ACHN (cell line): ENCODE measurements at regions not wholly inside any gene's neighbourhood (a gene's known extent, or its start where the extent isn't known, plus 50 kb on each side); places are given as distances from the start of the nearest gene placed in this dataset.

Source experiments
- DNase-seq: peaks from one replicate; pipeline ENCODE4 v3.0.0-alpha.2; 2015
- in situ Hi-C: cut with HindIII; loops from 2 replicates; pipeline ENCODE4 v1.10.0; 2017; ENCODE audit warnings: low sequenced_read_pairs, low pct_ligation_motif_present, low pct_unique_long_range_greater_than_20kb

DNA sequence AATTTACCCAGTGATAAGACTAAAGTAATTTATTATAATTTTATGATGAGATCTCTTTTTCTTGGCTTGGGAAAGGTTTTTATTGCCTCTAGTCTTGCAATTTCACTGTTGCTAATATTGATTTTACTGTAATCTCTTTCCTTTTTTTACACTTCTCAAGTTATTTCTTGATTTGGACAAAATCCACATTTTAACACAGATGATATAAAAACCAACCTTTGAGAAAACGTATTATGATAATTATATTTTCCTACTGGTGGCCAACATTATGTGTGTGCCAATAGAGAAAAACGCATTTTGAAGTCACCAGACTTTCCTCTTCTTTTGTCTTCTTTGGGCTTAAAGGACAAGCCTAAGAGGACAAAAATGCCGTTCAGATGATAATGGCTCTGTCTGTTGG lies 314.9 kb downstream of the PRDM2 start:
- in situ Hi-C loops = no loop called here
- DNase-seq = no peak

DNA sequence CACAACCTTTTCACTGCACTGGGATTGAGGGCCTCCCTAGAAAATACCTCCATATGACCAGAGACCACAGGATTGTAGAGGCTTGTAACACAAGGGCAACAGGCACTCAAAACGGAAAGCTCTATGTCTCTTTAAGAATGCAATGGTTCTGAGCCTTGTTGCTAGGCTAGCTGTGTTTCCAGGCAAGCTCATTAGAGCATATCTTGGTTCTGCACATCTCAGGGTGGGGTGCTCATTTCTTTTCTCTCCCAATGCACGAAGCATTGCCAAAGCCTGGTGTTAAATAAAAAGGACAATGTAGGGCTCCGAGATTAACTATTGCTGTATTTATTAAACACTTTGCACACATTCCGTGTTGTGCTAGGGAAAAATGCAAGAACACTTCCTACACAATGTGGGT lies 315.9 kb downstream of the PRDM2 start:
- in situ Hi-C loops = no loop called here

DNA sequence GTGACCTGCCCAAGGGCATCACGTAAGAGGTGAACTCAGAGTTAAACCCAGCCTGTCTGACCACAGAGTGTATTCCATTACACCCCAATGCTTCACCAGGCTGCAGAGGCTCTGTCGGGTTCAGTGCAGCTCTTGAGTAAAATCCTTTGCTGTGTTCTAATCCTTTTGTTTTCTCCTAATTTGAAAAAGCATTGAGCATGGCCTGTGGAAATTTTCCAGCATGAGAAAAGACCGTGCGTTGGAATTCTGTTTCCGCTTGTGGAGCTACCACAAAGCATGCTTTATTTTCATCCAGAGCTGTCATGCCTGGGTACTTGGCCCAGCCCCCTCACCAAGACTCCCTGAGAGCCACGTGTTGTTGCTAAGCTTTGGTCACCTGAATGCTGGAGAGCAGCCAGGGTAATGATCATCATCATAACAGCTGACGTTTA lies 317.6 kb downstream of the PRDM2 start:
- no peak for DNase-seq
- in situ Hi-C loops = no loop called here

More for the DNA sequence above, 315.9 kb downstream of the PRDM2 start:
- no peak for DNase-seq

DNA sequence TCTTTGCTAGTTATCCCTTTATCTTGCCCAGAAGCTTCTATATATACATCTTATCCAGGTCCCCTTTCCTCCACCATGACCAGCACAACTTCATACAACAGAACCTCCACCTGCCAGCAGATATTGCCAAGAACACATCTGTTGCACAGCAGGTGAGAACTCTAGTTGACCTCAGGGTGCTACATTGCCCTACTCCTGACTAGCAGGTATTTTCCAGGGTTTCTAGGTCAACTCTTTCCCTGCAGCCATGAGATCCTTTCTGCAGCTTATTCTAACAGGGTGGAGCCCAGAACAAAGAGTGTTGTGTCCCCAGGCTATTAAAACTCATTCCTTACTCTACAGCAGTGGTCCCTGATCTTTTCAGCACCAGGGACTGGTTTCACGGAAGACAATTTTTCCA lies 319.5 kb downstream of the PRDM2 start:
- DNase-seq = no peak
- in situ Hi-C loops = no loop called here

DNA sequence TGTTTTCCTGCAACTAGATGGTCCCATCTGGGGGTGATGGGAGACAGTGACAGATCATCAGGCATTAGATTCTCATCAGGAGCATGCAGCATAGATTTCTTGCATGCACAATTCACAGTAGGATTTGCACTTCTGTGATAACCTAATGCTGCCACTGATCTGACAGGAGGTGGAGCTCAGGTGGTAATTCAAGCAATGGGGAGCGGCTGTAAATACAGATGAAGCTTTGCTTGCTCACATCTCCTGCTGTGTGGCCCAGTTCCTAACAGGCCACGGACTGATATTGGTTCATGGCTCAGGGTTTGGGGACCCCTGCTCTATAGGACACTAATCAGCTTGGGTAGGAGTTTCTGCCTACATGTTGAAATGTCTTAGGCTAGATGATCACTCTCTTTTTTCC lies 320.0 kb downstream of the PRDM2 start:
- in situ Hi-C loops = no loop called here

DNA sequence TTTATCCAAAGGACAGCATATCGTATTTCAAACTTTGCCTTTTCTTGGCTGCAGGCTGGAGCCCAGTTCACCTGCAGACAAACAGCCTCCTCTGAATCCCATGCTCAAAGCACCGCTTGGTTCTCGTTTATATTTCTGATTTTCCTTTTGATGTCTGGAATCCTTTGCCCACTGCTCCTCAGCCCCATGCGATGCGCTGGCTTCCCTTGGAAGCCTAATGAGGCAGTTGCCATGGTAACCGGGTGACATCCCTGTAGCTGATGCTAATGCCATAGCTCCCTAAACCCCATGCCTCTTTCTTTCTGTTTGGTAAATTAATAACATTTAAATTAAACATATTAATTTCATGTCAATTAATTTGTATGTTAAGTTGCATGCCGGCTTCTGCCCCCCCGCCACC lies 327.1 kb downstream of the PRDM2 start:
- in situ Hi-C loops = no loop called here
- DNase-seq = no peak

More for the DNA sequence above, 320.0 kb downstream of the PRDM2 start:
- no peak for DNase-seq

DNA sequence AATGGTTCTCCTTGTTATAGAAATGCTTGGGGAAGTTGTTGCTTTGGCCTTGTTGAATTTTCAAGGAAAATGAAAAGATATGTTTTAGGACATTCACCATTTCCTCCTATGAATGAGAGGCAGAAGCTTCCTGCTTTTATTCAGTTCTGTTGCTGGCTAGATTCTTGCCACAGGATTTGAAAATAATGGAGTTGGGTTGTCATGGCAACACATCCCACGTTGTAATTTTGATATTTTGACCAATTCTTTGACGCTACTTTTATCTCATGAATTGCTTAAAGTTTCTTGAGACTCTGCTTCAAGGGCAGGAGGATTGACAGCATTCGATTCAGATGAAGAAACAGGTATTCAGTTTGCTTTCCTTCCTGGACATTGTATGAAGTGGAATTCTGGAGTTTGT lies 331.5 kb downstream of the PRDM2 start:
- in situ Hi-C loops = no loop called here
- DNase-seq = no peak

DNA sequence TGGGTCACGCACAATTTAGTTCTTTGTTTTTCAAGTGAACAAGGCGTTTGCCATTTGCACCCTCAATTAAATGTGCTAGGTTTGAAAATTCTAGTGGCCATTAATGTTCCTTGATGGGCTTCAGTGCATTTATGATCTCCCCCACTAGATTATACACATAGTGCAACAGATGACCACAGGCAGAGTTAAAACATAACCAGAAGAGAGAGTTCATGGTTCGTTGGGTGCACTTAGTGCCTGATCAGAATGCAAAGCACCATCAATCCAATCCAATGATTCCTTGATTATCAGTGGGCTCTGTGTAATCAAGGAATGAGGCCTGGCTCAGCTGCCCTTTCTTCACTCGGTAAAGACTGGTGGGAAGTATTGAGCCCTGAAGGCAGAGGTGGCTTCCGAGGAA lies 334.5 kb downstream of the PRDM2 start:
- in situ Hi-C loops = no loop called here

DNA sequence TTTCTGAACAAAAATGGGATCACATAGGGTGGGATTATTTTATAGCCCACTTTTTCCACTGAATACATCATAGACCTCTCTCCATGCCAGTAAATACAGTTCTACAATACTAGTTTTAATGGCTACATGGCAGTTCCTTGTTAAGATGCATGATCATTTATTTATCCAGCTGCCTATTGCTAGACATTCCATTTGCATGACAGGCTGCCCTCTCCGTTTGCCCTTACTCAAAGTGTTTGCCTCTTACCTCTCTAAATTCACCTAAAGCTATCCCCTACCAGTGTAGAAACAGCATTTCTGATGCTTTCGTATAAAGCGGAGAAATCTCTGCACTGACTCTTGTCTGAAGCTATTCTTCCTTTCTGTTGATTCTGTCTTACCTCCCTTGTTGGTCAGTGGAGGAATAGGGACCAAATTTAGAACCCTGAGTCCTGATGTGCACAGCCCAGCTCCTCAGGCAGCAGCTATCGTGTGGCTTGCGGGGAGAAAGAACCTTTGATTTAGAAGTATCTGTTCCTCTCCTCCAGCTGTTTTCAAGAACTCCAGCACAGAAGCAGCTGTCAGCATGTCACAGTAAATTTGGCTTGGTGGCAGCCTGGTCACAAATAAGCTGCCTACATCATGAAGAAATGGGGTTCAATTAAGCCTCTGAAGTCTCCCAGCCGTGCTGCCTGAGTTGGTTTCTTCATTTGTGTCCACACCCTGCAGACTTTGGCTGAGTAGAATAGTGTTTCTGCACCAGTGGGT lies 337.3 kb downstream of the PRDM2 start:
- DNase-seq = no peak
- in situ Hi-C loops = no loop called here

More for the DNA sequence above, 334.5 kb downstream of the PRDM2 start:
- DNase-seq = no peak

DNA sequence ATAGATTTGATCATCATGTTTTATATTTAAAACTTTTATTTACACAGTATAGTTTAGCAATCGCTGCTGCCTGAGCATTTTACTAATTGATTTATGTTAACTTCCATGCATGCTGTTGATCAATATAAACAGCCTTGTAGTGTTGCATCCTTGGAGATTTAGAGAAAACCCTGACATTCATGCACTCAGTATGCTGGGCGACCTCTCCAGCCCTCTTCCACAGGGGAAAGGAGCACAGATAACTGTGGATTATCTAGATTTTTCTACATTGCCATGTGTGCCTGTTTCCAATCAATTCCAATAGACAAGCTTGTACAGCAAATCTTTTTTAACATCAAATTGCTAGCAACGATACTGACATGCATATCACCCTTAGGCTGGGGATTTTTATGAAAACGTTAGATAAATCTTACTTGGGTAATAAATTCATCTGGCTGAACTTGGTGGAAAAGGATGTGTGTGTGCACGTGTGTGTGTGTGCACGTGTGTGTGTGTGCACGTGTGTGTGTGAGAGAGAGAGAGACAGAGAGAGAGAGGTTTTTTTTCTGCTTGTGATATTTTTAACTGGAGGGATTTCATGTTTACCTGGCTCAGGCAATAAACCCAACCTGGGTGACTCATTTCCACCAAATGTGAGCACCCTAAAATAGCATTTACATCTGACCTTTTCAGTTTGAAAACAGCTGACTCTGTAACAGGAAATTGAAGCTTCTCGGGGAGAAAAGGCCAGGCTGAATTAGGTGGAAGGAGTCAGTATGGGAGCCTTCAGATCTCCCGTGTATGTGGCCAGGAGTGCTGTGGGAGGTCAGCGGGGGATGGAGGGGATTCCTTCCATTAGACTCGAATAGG lies 339.8 kb downstream of the PRDM2 start:
- no peak for DNase-seq
- in situ Hi-C loops = no loop called here

DNA sequence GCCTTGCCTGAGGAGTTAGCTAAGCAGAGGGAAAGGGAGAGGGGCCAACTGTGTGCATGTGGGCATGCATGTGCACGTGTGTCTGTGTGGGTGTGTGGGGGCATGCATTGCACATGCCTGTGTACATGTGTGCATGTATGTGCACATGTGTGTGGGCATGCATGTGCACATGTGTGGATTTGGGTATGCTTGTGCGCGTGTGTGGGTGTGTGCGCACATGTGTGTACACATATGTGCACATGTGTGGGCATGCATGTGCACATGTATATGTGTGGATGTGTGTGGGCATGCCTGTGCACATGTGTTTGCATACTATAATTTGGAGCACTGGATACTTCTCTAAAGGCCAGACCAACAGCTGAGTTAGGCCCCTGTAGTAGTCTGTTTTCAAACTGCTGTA lies 350.0 kb downstream of the PRDM2 start:
- DNase-seq = no peak
- in situ Hi-C loops = no loop called here

DNA sequence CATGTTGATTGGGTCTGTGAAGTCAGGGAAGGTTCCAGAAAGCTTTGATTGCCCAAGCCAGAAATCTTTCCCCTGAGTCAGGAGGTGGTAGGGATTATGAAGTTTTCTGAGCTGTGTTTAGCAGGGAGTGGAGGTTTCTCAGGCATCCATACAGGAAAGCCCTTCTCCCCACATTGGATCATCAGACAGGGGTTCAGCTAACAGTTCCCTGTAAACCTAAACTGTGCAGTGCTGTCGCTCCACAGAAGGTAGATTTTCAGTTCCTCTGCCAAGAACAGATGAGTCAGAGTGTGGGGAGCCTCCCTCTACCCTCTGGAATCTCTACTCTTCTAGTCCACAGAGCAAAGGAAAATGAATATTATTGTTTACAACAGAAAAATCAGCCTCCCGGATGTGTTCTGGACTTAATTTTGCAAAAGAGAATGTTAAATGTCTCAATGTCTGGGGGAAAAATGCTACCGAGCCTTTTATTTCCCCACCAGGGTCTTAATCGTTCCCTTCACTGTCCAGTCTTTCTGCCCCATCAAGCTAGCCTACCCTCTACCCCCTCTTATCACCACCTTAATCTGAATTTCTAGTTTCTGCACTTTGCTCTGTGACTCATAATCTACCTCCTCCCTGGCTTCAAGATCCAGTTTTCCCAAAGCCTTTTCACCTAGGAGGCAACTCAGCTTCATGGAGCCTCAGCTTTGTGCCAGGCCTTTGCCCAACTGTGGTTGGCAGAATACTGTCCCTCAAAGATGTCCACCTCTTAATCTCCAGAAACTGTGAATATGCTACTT lies 355.6 kb downstream of the PRDM2 start:
- in situ Hi-C loops = no loop called here
- DNase-seq = no peak

DNA sequence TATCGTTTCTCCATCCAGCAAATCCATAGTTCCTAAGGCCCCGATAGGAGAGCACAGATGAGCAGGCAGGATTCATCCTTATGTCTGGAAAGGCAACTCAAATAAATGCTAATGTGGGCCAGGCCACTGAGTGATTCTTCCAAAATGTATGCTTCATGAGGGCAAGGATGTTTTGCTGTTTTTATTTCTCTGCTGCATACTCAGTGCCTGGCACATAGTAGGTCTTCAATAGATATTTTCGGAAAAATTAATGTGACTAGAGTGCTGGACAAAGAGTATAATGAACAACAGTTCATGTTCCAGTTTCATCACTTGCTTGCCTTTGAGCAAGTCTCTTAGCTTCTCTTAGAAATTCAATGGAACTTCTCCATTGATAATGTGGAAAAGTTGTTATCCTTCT lies 357.7 kb downstream of the PRDM2 start:
- DNase-seq = no peak

DNA sequence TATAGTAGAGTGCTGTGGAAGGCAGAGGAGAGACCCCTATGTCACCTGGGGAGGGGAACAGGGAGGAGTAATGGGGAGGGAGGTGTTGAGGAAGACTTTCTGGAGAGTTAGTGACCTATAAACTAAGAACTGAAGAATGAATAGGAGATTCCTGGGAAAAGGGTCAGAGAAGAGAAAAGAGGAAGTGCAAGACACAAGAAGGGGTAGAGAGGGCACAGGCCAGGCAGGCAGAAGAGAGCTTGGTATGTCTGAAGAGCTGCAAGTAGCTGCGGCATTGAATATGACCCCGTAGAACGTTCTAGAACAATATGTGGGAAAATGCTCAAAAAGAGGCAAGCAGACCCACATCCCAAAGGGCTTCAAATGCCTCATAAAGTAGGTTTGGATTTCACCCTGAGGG lies 361.2 kb downstream of the PRDM2 start:
- in situ Hi-C loops = no loop called here
- DNase-seq = no peak

More for the DNA sequence above, 357.7 kb downstream of the PRDM2 start:
- in situ Hi-C loops = no loop called here

DNA sequence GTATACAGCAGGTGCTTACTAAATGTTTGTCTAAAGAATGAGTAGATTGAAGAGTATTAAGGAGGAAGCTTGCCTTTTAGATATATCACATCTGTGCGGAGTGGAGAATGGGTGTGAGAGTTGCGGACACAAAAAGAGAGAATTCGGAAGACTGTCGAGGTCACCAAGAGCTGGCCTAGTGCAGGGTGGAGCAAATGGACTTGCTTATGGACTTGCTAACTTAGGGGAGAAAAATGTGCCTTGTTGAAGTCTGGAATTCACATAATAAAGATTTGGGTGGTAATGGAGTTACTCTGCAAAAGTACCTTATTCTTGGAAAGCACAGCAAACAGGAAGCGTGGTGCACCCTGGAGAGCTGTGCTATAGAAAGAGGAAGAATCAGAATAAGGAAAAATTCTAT lies 361.7 kb downstream of the PRDM2 start:
- no peak for DNase-seq
- in situ Hi-C loops = no loop called here

DNA sequence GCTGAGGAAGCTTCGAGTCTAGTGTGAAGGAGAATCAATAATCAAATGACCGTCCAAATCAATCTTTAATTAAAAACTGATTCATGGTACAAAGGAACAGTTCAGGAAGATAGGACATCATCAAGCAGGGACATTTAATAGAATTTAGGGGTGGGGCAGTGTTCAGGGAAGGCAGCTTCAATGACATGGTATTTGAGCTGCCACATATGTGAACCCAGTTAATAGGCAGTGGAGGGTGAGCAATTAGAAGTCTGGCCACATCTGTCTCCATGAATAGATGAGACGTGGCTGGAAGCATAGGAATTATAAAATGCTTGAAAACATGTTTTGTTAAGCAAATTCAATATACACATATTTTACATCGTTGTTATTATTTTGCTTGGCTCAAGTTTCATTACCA lies 362.7 kb downstream of the PRDM2 start:
- in situ Hi-C loops = no loop called here
- no peak for DNase-seq

DNA sequence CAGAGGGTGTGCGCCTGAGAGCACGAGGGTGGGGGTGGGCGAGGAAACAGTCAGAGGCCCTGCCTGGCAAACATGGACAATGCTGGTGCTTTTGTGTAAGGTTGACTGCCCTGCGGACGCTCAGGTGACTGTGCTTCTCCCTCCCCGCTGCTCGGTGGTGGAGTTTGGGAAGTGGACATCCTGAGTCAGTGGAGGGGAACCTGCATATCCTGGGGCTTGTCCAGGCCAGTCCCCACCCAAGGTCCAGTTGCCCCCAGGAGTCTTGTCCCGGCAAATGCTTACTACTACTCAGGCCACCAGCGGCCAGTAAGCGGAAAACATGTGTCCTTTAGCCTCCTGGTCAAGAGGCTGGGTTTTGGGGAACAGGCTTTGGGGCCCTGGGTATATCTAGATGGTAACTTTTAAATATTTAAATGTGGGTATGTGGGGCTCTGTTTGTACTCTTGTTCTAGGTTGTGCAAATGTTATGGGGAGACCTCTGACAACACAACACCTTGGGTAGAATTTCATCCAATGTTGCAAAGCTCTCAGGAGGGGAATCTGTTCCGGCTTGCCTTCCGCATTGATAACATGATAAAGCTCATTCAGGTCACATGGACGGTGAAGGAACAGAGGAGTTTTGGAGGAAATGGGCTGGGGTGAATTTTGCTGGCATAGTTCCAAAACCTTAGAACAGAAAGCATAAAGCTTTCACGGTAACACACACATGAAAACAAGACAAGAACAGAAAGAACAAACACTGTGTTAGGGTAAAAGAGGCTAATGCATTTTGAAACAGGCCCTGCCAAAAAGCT lies 364.9 kb downstream of the PRDM2 start:
- in situ Hi-C loops = no loop called here

DNA sequence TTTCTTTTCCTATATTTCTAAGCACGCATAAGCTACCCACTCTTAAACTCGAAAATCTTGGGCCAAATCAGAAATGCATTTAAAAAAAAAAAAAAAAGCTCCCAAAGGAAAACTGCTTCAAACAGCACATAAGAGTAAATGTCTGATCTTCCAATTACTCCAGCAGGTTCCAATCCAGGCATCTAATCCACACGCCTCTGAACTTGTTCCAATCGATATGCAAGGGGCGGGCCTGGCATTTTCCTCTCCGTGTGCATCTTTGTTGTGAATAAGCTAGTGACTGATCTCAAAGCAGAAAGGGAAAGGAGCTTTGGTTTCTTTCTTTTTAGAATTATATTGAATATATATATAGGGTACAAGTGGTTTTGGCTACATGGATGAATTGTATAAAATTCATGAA lies 365.5 kb downstream of the PRDM2 start:
- in situ Hi-C loops = no loop called here
- DNase-seq = no peak

More for the DNA sequence above, 364.9 kb downstream of the PRDM2 start:
- DNase-seq = no peak
